CD4-positive, alpha-beta T cell treated with Interleukin-15 for 1 hour (primary cell): ENCODE measurements at regions not wholly inside any gene's neighbourhood (a gene's known extent, or its start where the extent isn't known, plus 50 kb on each side); places are given as distances from the start of the nearest gene placed in this dataset.

ENCODE experiments used
- DNase-seq: peaks from one replicate; pipeline ENCODE4 v3.0.0-alpha.2; 2020

DNA sequence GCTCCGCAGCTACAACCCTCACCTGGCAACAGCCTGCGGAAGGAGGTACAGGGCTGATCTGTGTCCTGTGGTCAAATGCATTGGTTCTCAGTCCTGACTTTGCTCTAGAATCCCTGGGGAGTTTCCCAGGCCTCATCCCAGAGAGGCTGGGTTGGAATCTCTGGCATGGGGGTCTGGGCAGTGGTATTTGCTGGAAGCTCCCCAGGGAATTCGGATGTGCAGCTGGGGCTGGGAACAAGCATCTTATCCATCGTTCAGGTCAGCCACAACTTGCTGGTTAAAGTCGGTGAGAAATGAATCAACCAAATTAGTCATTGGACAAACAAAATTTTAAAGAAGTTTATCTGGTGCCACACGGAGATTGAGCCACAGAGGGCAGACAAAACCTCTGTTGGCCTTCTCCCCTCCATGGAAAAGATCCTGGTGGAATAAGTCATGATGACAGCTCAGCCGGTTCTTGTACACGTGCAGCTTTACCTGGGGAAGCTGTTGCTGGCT is 231.2 kb downstream of the FOXL1 start:
- DNase-seq = no peak

DNA sequence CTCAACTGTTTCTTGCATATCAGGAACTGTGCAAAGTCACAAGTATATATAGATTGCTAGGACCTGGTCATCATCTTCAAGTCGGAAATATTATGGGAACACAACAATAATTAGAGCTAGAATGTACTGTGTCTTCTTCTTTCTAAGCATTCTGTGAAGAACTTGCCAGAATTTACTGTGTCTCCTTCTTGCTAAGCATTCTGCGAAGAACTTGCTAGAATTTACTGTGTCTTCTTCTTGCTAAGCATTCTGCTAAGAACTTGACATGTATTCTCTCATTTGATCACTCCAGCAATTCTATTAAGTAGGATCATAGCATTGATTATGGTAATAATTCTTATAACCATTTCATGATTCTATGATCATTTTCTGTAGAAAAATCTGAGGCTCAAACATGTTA is 231.7 kb downstream of the FOXL1 start:
- DNase-seq = no peak

- no peak for DNase-seq
Measured at GRCh38 chr16:86812363-86812970, 234.1 kb downstream of the FOXL1 start.

- no peak for DNase-seq
Measured at GRCh38 chr16:86814256-86814655, 235.9 kb downstream of the FOXL1 start.

GRCh38 chr16:86816930-86817625 is 238.7 kb downstream of the FOXL1 start:
- no peak for DNase-seq

DNA sequence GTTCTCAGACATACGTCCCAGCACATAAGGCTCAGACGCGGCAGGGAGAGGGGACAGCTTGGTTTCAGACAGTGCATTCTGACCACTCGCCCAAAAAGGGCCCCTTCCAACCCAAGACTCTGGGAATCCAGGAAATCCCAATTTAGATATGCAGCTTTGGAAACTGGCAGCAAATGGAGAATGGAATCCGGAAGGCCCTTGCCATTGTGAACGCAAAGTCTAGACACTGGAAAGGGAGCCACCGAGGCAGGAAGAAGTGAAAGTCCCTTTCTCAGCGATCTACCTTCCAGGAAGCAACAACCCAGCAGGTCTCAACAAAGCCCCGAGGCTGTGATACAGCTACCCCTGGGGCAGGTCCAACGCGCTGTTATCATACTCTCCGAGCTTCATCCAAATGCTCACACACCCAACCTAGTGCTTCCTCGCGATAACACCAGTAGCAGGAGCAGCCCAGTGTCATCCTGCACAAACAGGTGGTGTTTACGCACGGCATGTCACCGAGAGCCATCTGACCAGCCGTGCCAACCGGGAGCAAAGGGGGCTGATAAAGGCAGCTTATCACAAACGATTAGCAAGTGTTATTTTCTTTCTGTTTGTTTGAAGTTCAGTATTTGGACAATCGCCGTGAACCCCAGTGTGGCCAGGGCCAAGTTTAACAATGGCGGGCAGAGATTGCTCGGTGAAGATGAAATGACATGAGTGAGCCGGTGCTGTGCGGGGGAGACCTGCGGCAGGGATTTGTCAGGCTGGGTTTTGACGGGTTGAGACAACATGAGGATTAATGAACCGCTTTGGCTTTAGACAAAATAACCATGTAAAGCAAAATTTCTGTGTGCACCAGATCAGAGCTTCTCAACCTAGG is 240.6 kb downstream of the FOXL1 start:
- no peak for DNase-seq

- DNase-seq = no peak
Measured at GRCh38 chr16:86819533-86819892, 241.2 kb downstream of the FOXL1 start.

GRCh38 chr16:86821895-86822294 is 243.5 kb downstream of the FOXL1 start:
- DNase-seq = no peak

DNA sequence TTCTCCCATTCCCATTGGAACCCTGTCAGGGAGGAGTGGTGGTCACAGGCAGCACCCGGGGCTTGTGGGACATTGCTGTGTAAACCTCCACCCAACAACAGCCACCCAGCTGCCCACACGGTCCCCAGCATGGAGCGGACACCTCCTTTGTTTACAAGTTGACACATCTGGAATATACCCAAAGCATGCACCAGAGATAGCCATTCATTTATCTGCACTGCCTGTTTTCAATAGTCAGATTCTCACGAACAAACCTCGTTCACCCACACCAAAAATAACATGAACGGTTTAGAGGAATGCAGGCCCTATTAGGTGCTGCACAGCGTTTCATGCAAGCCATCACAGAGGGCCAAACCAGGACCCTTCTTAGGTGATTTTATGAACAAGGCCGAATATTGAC is 244.8 kb downstream of the FOXL1 start:
- DNase-seq = no peak

DNA sequence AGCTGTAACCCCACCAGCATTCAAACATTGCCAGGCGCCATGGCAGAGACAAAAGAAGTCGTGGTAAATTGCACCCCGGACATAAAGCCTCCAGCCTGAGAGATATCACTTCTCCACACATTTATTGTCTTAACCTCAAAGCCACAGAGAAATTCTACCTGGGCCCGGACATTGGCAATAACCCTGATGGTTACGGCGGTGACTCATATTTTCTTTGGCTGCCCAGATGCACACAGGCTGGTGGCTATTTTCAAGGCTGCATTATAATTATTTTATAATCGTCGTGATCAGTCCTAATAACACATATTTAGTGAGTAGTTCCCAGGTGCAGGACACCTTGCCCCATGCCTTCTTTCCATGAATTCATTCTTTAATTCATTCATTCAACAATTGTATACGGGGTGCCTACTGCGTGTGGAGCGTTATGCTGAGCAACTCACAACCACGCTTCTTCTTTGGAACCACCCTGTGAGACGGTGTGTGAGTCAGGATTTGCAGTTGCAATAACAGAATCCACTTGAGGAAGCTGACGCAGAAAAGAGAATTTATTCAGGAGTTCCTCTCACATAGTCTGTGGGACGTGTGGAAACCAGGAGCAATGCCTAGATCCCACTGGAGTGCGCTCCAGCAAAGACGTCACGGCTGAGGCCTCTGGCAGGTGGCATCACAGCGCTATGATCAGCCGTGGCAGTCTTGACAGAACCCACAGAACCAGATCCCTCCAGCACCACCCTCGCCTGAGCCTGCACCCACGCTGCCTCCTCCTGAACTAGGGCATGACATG is 245.7 kb downstream of the FOXL1 start:
- no peak for DNase-seq

DNA sequence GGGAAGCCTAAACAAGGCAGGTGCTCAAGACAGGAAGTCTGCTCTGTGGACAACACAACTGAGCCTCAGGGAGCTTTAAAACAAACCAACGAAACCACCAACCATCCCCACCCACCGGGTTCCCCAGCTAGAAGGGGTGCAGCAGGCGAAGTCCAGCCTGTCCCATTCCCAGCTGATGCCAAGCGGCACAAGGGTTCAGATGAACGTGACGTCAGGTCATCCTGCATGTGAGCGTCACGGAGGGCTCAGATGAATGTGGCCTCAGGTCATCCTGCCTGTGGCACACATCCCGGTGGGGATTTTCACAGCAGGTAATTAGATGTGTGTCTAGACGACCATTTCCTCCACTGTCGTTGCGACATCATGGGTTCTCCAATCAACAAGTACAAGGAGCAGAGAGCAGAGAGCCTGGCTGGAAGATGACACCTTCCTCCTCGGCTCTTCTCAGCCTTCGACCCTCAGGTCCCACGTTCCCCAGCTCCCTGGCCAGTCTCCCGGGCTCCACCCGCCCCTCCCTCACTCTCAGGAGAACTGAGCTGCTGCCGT is 246.5 kb downstream of the FOXL1 start:
- DNase-seq = no peak

GRCh38 chr16:86825631-86826030 is 247.3 kb downstream of the FOXL1 start:
- no peak for DNase-seq

- DNase-seq = no peak
Measured at GRCh38 chr16:86826941-86827340, 248.6 kb downstream of the FOXL1 start.

GRCh38 chr16:86827521-86827920 is 249.2 kb downstream of the FOXL1 start:
- no peak for DNase-seq

DNA sequence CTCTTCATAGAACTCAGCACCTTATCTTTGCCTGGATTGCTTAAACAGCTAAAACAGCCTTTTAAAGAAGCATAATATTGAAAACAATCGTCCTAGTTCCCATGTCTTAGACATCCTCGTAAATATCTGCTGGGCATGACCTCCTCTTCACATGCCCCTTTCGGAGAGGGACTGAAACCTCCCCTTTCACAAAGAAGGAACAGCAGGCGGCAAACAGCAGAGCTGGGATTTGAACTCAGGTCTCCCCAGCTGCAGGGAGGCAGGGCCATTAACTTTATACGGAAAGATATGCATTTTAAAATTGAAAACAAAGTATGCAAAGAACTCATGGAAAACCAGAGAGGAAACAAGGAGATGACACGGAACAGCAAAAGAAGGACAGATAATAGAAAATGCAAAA is 249.9 kb downstream of the FOXL1 start:
- DNase-seq = no peak

DNA sequence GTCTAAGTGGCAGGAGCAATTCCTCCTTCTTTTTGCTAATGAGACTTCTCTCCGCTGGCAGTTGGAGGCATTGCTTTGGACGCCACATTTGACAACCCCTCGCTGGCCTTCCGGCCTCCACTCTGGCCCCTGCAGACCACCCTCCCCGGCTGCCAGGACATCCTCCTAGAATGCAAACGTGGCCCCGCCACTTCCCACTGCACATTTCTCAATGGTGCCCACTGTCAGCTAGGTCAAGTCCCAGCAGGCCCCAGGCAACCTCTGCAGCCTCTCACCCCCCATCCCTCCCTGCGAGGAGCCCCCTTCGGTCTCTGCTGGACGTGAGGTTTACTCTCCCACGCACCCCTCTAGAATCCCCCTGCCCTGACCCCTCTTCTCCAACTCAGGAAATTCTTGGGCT is 250.3 kb downstream of the FOXL1 start:
- no peak for DNase-seq

DNA sequence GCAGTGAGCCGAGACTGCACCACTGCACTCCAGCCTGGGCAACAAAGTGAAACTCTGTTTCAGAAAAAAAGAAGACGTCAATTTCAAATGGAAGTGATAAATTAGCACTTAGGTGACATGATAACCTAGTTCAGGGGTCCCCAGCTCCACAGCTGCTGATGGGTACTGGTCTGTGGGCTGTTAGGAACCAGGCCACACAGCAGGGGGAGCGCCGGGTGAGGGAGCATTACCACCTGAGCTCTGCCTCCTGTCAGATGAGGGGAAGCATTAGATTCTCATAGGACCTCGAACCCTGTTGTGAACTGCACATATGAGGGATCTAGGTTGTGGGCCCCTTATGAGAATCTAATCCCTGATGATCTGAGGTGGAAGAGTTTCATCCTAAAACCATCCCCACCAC is 253.0 kb downstream of the FOXL1 start:
- DNase-seq = no peak

DNA sequence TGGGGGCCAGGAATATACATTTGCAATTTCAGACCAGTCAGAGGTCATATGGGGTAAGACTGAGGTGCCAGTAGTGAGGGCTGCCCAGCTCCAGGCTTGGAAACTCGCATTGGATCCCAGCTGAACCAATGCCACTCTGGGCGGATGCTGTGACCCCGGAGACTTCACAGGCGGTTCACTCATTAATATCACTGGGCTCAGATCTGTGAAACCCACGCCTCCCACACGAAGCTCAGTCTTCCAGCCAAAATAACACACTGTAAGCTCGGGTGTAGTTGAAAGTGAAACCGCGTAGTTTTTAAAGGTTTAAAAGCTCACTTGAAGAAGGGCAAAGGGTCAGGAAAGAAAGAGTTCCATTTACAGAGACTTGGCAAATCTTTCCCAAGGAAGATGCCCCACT is 254.8 kb downstream of the FOXL1 start:
- DNase-seq = no peak

DNA sequence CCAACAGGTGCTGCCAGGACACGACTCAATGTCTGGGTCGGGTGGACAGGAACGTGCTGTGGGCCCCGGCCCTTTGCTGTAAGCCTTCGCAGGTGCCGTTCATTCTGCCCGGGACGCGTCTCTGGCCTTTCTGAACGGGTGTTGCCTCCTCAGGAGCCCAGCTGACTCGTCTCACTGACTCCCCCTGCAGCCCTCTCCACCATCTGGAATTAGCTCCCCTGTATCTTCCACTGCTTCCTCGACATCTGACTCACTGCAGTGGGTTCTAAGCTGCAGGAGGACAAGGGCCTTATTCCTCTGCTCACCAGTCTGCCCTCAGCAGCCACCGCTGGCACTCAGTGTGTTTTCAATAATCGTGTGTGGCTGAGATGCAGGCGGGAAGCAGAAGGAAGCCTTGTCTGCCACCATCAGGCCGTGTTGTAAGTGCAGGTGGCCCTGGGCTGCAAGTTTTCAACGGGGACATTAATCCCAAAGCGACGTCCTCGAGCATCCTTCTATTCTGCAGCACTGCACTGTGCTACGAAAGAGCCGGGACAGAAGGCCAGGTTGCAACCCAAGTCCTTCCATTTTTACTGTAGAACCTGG is 256.2 kb downstream of the FOXL1 start:
- DNase-seq = no peak

DNA sequence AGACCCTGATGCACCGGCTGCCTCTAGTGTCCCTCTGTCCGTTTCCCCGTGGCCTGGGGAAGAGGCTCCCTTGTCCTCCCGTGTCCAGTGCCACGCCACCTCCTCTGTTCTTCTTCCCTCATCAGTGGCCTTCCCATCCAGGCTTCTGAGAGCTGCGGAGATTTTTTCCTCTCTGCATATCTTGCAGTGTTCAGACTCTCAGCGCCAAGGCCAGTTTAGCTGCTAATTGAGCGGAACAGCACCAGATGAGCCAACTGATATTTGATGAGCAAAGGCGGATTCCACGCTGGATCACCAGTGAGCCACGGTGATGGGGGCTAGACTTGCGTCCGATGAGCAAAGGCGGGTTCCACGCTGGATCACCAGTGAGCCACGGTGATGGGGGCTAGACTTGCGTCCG is 257.6 kb downstream of the FOXL1 start:
- DNase-seq = no peak

GRCh38 chr16:86836503-86837129 is 258.3 kb downstream of the FOXL1 start:
- DNase-seq = no peak

DNA sequence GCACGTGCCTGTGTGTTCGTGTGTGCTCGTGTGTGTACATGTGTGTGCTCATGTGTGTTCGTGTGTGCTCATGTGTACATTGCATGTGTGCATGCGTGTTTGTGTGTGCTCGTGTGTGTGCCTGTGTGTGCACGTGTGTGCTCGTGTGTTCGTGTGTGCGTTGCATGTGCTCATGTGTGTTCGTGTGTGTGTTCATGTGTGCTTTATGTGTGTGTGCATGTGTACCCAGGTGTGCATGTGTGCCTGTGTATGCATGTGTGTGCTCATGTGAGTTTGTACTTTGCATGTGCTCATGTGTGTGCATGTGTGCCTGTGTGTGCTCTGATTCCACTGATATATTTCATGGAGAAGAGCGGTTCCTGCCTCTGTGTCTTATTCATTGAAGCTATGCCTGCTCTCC is 265.5 kb downstream of the FOXL1 start:
- no peak for DNase-seq
